Stomach (tissue), 4 donors: ENCODE measurements at regions not wholly inside any gene's neighbourhood (a gene's known extent, or its start where the extent isn't known, plus 50 kb on each side); places are given as distances from the start of the nearest gene placed in this dataset.

Experiments
- EP300 ChIP-seq: sonication (generic); formaldehyde crosslinking; IDR thresholded peaks from one replicate; pipeline ENCODE4 v1.6.1; 2017; ENCODE audit warnings: antibody characterized with exemption
- POLR2A ChIP-seq, 4 donors: fragments of 450-650 bp; IDR thresholded peaks; one replicate each; pipeline ENCODE4 v1.6.1; 2016; ENCODE audit warnings: antibody characterized with exemption in 4 of 4, control low read depth in 2 of 4, mild to moderate bottlenecking in 1 of 4, moderate library complexity in 1 of 4
- TF ChIP-seq, protein P1 (sequence below), 7 experiments: fragments of 450-650 bp in 4 of 7; fragments of 200-600 bp in 3 of 7; sonication (generic) in 3 of 7; IDR thresholded peaks; one replicate each; pipeline ENCODE4 v1.5.1; 2016 to 2019; ENCODE audit warnings: antibody characterized with exemption in 7 of 7, control low read depth in 2 of 7, mild to moderate bottlenecking in 1 of 7

DNA sequence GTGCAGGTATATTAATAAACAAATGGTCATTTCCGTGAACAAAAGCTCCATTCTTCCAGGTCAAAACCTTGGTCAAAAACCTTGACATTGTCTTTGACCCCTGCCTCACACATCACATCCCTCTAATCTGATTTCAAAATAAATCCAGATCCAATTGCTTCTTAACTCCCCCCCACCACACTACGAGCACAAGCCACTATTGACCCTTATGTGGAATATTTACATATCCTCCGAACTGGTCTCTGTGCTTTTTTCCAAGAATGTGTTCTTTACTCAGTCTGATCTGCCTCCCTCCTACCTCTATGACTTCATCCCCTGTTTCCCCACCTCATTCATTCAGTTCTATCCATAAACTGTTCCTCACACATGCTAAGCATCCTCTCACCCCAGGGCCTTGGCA, 313.6 kb upstream of the NPVF start:
- TF ChIP-seq, protein P1, sequence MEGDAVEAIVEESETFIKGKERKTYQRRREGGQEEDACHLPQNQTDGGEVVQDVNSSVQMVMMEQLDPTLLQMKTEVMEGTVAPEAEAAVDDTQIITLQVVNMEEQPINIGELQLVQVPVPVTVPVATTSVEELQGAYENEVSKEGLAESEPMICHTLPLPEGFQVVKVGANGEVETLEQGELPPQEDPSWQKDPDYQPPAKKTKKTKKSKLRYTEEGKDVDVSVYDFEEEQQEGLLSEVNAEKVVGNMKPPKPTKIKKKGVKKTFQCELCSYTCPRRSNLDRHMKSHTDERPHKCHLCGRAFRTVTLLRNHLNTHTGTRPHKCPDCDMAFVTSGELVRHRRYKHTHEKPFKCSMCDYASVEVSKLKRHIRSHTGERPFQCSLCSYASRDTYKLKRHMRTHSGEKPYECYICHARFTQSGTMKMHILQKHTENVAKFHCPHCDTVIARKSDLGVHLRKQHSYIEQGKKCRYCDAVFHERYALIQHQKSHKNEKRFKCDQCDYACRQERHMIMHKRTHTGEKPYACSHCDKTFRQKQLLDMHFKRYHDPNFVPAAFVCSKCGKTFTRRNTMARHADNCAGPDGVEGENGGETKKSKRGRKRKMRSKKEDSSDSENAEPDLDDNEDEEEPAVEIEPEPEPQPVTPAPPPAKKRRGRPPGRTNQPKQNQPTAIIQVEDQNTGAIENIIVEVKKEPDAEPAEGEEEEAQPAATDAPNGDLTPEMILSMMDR (IDR thresholded peaks at IDR 0.05) = no peak
- TF ChIP-seq POLR2A (IDR thresholded peaks at IDR 0.05) (no peak), EP300 (no peak)
